H9 (cell line): ENCODE measurements at regions not wholly inside any gene's neighbourhood (a gene's known extent, or its start where the extent isn't known, plus 50 kb on each side); places are given as distances from the start of the nearest gene placed in this dataset.

Experiments used
- DNase-seq: peaks from one replicate; pipeline ENCODE4 v3.0.0-alpha.2; 2017
- H2AFZ ChIP-seq: one replicate; pipeline ENCODE4 v1.6.1; 2013; ENCODE audit warnings: mild to moderate bottlenecking, low read length, control low read depth, moderate library complexity
- H2AK5ac ChIP-seq: 2 replicates; pipeline ENCODE4 v1.6.1; 2013; ENCODE audit warnings: low read length, control low read depth, mixed read lengths; ENCODE audit not compliant: insufficient read length
- H2BK120ac ChIP-seq: one replicate; pipeline ENCODE4 v1.6.1; 2013; ENCODE audit warnings: low read depth, mild to moderate bottlenecking, low read length, control low read depth, inconsistent platforms; ENCODE audit not compliant: poor library complexity, severe bottlenecking
- H2BK12ac ChIP-seq: 2 replicates; pipeline ENCODE4 v1.6.1; 2013; ENCODE audit warnings: low read length, control low read depth, mixed read lengths, low read depth; ENCODE audit not compliant: insufficient read length
- H2BK15ac ChIP-seq: 2 replicates; pipeline ENCODE4 v1.6.1; 2013; ENCODE audit warnings: low read depth, low read length, control low read depth
- H2BK20ac ChIP-seq: one replicate; pipeline ENCODE4 v1.6.1; 2013; ENCODE audit warnings: low read depth, mild to moderate bottlenecking, low read length, control low read depth, inconsistent platforms; ENCODE audit not compliant: poor library complexity, severe bottlenecking
- H2BK5ac ChIP-seq: 2 replicates; pipeline ENCODE4 v1.6.1; 2013; ENCODE audit warnings: low read length, control low read depth, mixed read lengths; ENCODE audit not compliant: insufficient read length
- H3K14ac ChIP-seq: 2 replicates; pipeline ENCODE4 v1.6.1; 2013; ENCODE audit warnings: low read length, control low read depth; ENCODE audit not compliant: insufficient read depth
- H3K18ac ChIP-seq: 2 replicates; pipeline ENCODE4 v1.6.1; 2013; ENCODE audit warnings: low read depth, mild to moderate bottlenecking, mixed read lengths, low read length, control low read depth; ENCODE audit not compliant: insufficient read length
- H3K23ac ChIP-seq: 2 replicates; pipeline ENCODE4 v1.6.1; 2013; ENCODE audit warnings: low read length, control low read depth, mixed read lengths, low read depth; ENCODE audit not compliant: insufficient read length
- H3K23me2 ChIP-seq: 2 replicates; pipeline ENCODE4 v1.6.1; 2013; ENCODE audit warnings: low read depth, mild to moderate bottlenecking, mixed read lengths, low read length, control low read depth; ENCODE audit not compliant: insufficient read length, poor library complexity, severe bottlenecking
- H3K27ac ChIP-seq: 2 replicates; pipeline ENCODE4 v1.5.1; 2013; ENCODE audit warnings: low read length, control low read depth, mixed read lengths, low read depth; ENCODE audit not compliant: insufficient read length
- H3K27me3 ChIP-seq: 2 replicates; pipeline ENCODE4 v1.6.1; 2013; ENCODE audit warnings: low read length, control low read depth, inconsistent platforms; ENCODE audit not compliant: insufficient read depth
- H3K4ac ChIP-seq: 2 replicates; pipeline ENCODE4 v1.6.1; 2013; ENCODE audit warnings: low read depth, mild to moderate bottlenecking, control low read depth, inconsistent platforms, low read length, moderate library complexity
- H3K4me1 ChIP-seq: 2 replicates; pipeline ENCODE4 v1.6.1; 2013; ENCODE audit warnings: low read length, control low read depth, inconsistent platforms; ENCODE audit not compliant: insufficient read depth
- H3K4me2 ChIP-seq: 2 replicates; pipeline ENCODE4 v1.6.1; 2013; ENCODE audit warnings: low read length, control low read depth, mixed read lengths; ENCODE audit not compliant: insufficient read length, insufficient read depth
- H3K56ac ChIP-seq: 2 replicates; pipeline ENCODE4 v1.6.1; 2013; ENCODE audit warnings: low read depth, mild to moderate bottlenecking, mixed read lengths, low read length, control low read depth; ENCODE audit not compliant: insufficient read length
- H3K79me1 ChIP-seq: 2 replicates; pipeline ENCODE4 v1.6.1; 2013; ENCODE audit warnings: low read depth, mild to moderate bottlenecking, moderate library complexity, low read length, control low read depth, inconsistent platforms; ENCODE audit not compliant: insufficient read depth, poor library complexity, severe bottlenecking
- H3K79me2 ChIP-seq: 2 replicates; pipeline ENCODE4 v1.6.1; 2013; ENCODE audit warnings: low read length, control low read depth, inconsistent platforms; ENCODE audit not compliant: insufficient read depth
- H3K9ac ChIP-seq: 2 replicates; pipeline ENCODE4 v1.6.1; 2013; ENCODE audit warnings: low read length, control low read depth, mixed read lengths; ENCODE audit not compliant: insufficient read length; ENCODE audit errors: extremely low read depth
- H3K9me3 ChIP-seq: one replicate; pipeline ENCODE4 v1.6.1; 2013; ENCODE audit warnings: low read depth, low read length, inconsistent platforms; ENCODE audit not compliant: control insufficient read depth
- H3T11ph ChIP-seq: one replicate; pipeline ENCODE4 v1.6.1; 2013; ENCODE audit warnings: mild to moderate bottlenecking, low read length, control low read depth, inconsistent platforms
- H4K20me1 ChIP-seq: one replicate; pipeline ENCODE4 v1.6.1; 2013; ENCODE audit not compliant: control insufficient read depth, insufficient read length, insufficient read depth
- H4K5ac ChIP-seq: 2 replicates; pipeline ENCODE4 v1.6.1; 2013; ENCODE audit warnings: low read depth, mild to moderate bottlenecking, mixed read lengths, low read length, control low read depth; ENCODE audit not compliant: insufficient read length
- H4K8ac ChIP-seq: replicated peaks from 2 replicates; pipeline ENCODE4 v1.6.1; 2013; ENCODE audit warnings: low read length, control low read depth, mixed read lengths, low read depth; ENCODE audit not compliant: insufficient read length
- H4K91ac ChIP-seq: 2 replicates; pipeline ENCODE4 v1.6.1; 2013; ENCODE audit warnings: low read depth, mild to moderate bottlenecking, moderate library complexity, mixed read lengths, low read length, control low read depth; ENCODE audit not compliant: insufficient read length
- H3K27ac Mint-ChIP-seq, 3 experiments: 2 replicates in 2 of 3; 3 replicates in 1 of 3; pipeline ENCODE4 v1.8.0; 2020 to 2021; ENCODE audit warnings: mixed read lengths in 3 of 3, mild to moderate bottlenecking in 1 of 3, moderate library complexity in 1 of 3
- H3K27me3 Mint-ChIP-seq: 2 replicates; pipeline ENCODE4 v1.8.0; 2021; ENCODE audit warnings: low read depth, mild to moderate bottlenecking, moderate library complexity, mixed read lengths
- H3K36me3 Mint-ChIP-seq, 3 experiments: 2 replicates in 2 of 3; 3 replicates in 1 of 3; pipeline ENCODE4 v1.8.0; 2020 to 2021; ENCODE audit warnings: low read depth in 3 of 3, mixed read lengths in 3 of 3; ENCODE audit not compliant: insufficient read depth in 1 of 3
- H3K4me1 Mint-ChIP-seq, 2 experiments: 2 replicates each; pipeline ENCODE4 v1.8.0; 2020; ENCODE audit warnings: mixed read lengths in 2 of 2
- H3K4me3 Mint-ChIP-seq, 2 experiments: 2 replicates in 1 of 2; 3 replicates in 1 of 2; pipeline ENCODE4 v1.8.0; 2020 to 2021; ENCODE audit warnings: mild to moderate bottlenecking in 2 of 2, mixed read lengths in 2 of 2, moderate library complexity in 1 of 2
- H3K9me3 Mint-ChIP-seq, 2 experiments: 2 replicates in 1 of 2; 3 replicates in 1 of 2; pipeline ENCODE4 v1.8.0; 2020; ENCODE audit warnings: mild to moderate bottlenecking in 2 of 2, mixed read lengths in 2 of 2, moderate library complexity in 1 of 2
- WGBS: extraction: QIAGEN DNeasy Blood & Tissue Kit; methylation state at CpG from one replicate; pipeline ENCODE4 v1.1.7; 2013; ENCODE audit warnings: missing lambda C conversion rate, low lambda C conversion rate, mixed read lengths; ENCODE audit not compliant: insufficient read length; ENCODE audit errors: extremely low coverage; 5-methylcytosine and 5-hydroxymethylcytosine counted together
- TF ChIP-seq, protein P1 (sequence below): fragments of 200-600 bp; sonication (generic); conservative IDR thresholded peaks from 3 replicates; pipeline ENCODE4 v1.8.0; 2021; ENCODE audit warnings: antibody characterized with exemption, mild to moderate bottlenecking

DNA sequence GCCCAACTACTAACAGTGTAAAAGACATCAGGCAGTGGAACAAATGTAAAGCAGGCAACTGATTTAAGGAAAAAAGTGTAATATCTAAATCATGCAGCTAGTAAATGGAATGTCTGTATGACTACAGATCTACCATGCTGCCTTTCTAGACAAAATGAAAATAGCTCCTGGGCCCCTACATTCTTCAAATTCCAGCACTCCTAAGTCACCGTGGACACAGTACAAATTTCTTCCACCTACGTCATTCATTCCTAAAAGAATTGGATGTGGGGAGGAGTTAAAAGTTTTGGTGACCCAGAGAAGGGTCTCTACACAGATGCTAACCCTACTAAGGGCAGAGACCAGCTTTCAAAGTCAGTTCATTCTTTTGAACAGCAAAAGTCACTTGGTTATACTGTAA is 137.2 kb upstream of the ARHGEF9 start:
- no peak overlapping the region for H2BK20ac ChIP-seq
- H3K79me2 ChIP-seq = no peaks in the 10 kb centered on the region
- H2AFZ ChIP-seq = no peak overlapping the region
- no peak overlapping the region for H3K56ac ChIP-seq
- no peaks in the 10 kb centered on the region for H3K79me1 ChIP-seq
- H3K4me2 ChIP-seq = no peak overlapping the region
- Mint-ChIP-seq H3K27me3 (no peaks in the 10 kb centered on the region; the same call in none of the 2 replicates), H3K4me3 (no peak overlapping the region), H3K4me1 (no peaks in the 10 kb centered on the region; a peak in 1 of 4 replicates), H3K9me3 (peaks cover 87 to 88% of the 10 kb centered on the region in 2 experiments), H3K27ac (no peak overlapping the region), H3K36me3 (peaks cover 22 to 39% (median 24%) of the 10 kb centered on the region in 3 experiments)
- no CpG with 5 or more reads among the region's 2 CpGs for WGBS
- no peak overlapping the region for H2BK120ac ChIP-seq
- H3K4me1 ChIP-seq = no peaks in the 10 kb centered on the region
- H3K27ac ChIP-seq = no peak overlapping the region
- no peak overlapping the region for H2BK5ac ChIP-seq
- H4K91ac ChIP-seq = no peak overlapping the region
- H2BK12ac ChIP-seq = no peak overlapping the region
- H3K27me3 ChIP-seq = no peaks in the 10 kb centered on the region
- no peak for DNase-seq
- no peak overlapping the region for H3K14ac ChIP-seq
- no peaks in the 10 kb centered on the region for H4K20me1 ChIP-seq
- H4K5ac ChIP-seq = no peak overlapping the region
- H4K8ac ChIP-seq = no peak overlapping the region
- no peak overlapping the region for H2AK5ac ChIP-seq
- no peak overlapping the region for H3K18ac ChIP-seq
- no peaks in the 10 kb centered on the region for H3K23me2 ChIP-seq
- H2BK15ac ChIP-seq = no peak overlapping the region
- H3K4ac ChIP-seq = no peak overlapping the region
- peaks cover 57% of the 10 kb centered on the region for H3K9me3 ChIP-seq
- no peak overlapping the region for H3K23ac ChIP-seq
- H3K9ac ChIP-seq = no peak overlapping the region
- TF ChIP-seq, protein P1, sequence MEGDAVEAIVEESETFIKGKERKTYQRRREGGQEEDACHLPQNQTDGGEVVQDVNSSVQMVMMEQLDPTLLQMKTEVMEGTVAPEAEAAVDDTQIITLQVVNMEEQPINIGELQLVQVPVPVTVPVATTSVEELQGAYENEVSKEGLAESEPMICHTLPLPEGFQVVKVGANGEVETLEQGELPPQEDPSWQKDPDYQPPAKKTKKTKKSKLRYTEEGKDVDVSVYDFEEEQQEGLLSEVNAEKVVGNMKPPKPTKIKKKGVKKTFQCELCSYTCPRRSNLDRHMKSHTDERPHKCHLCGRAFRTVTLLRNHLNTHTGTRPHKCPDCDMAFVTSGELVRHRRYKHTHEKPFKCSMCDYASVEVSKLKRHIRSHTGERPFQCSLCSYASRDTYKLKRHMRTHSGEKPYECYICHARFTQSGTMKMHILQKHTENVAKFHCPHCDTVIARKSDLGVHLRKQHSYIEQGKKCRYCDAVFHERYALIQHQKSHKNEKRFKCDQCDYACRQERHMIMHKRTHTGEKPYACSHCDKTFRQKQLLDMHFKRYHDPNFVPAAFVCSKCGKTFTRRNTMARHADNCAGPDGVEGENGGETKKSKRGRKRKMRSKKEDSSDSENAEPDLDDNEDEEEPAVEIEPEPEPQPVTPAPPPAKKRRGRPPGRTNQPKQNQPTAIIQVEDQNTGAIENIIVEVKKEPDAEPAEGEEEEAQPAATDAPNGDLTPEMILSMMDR = no peak
- no peak overlapping the region for H3T11ph ChIP-seq
